ELF-1 (cell line): ENCODE measurements at regions not wholly inside any gene's neighbourhood (a gene's known extent, or its start where the extent isn't known, plus 50 kb on each side); places are given as distances from the start of the nearest gene placed in this dataset.
"Not testable (repeated sequence)": the region's sequence is repeated elsewhere in the genome, so short reads cannot be mapped to it uniquely, and the experiment has no call there.

ENCODE experiments used
- DNase-seq: peaks from one replicate; pipeline ENCODE4 v3.0.0-alpha.2; 2016; ENCODE audit warnings: low read depth, low spot score

GRCh38 chr17:53088481-53088880, 734.2 kb upstream of the KIF2B start:
- DNase-seq, result no peak

- peak; percentile 54 for DNase-seq
Observed at GRCh38 chr17:53061446-53061845, 761.3 kb upstream of the KIF2B start.

- DNase-seq, result no peak
Observed at GRCh38 chr17:53058031-53058430, 764.7 kb upstream of the KIF2B start.

GRCh38 chr17:53046781-53047180, 775.9 kb upstream of the KIF2B start:
- no peak for DNase-seq

- no peak for DNase-seq
Observed at GRCh38 chr17:53039981-53040380, 782.7 kb upstream of the KIF2B start.

- DNase-seq, result no peak
Observed at GRCh38 chr17:53033297-53033696, 789.4 kb upstream of the KIF2B start.

GRCh38 chr17:53032861-53033271, 789.9 kb upstream of the KIF2B start:
- peak; percentile 83 for DNase-seq

GRCh38 chr17:53017227-53017626, 805.5 kb upstream of the KIF2B start:
- no peak for DNase-seq

- DNase-seq, result no peak
Observed at GRCh38 chr17:53016085-53016484, 806.6 kb upstream of the KIF2B start.

GRCh38 chr17:53012364-53012763, 810.4 kb upstream of the KIF2B start:
- no peak for DNase-seq

- DNase-seq, result no peak
Observed at GRCh38 chr17:53006006-53006405, 816.7 kb upstream of the KIF2B start.

GRCh38 chr17:53004902-53005301, 817.8 kb upstream of the KIF2B start:
- DNase-seq, result no peak

- DNase-seq, result no peak
Observed at GRCh38 chr17:52995881-52996280, 826.8 kb upstream of the KIF2B start.

- DNase-seq, result no peak
Observed at GRCh38 chr17:52995147-52995546, 827.6 kb upstream of the KIF2B start.

GRCh38 chr17:52986056-52986662, 827.6 kb upstream of the CA10 start:
- DNase-seq, result no peak

- DNase-seq, result no peak
Observed at GRCh38 chr17:52982331-52982730, 823.8 kb upstream of the CA10 start.

GRCh38 chr17:52979921-52980320, 821.4 kb upstream of the CA10 start:
- DNase-seq, result no peak

GRCh38 chr17:52965856-52966255, 807.3 kb upstream of the CA10 start:
- DNase-seq, result no peak

GRCh38 chr17:52961751-52962150, 803.2 kb upstream of the CA10 start:
- not testable (repeated sequence) for DNase-seq

- no peak for DNase-seq
Observed at GRCh38 chr17:52957411-52957810, 798.9 kb upstream of the CA10 start.

- no peak for DNase-seq
Observed at GRCh38 chr17:52947418-52947817, 788.9 kb upstream of the CA10 start.

- no peak for DNase-seq
Observed at GRCh38 chr17:52938623-52939230, 780.2 kb upstream of the CA10 start.

GRCh38 chr17:52930581-52930980, 772.1 kb upstream of the CA10 start:
- no peak for DNase-seq

GRCh38 chr17:52930145-52930544, 771.6 kb upstream of the CA10 start:
- no peak for DNase-seq
